NCI-H2081 treated with DMSO at 0.1 percent for 48 hours (cell line): ENCODE measurements at regions not wholly inside any gene's neighbourhood (a gene's known extent, or its start where the extent isn't known, plus 50 kb on each side); places are given as distances from the start of the nearest gene placed in this dataset.

Experiments used
- DNase-seq: peaks from one replicate; lab custom pipeline; 2025; lab: John Stamatoyannopoulos, UW

DNA sequence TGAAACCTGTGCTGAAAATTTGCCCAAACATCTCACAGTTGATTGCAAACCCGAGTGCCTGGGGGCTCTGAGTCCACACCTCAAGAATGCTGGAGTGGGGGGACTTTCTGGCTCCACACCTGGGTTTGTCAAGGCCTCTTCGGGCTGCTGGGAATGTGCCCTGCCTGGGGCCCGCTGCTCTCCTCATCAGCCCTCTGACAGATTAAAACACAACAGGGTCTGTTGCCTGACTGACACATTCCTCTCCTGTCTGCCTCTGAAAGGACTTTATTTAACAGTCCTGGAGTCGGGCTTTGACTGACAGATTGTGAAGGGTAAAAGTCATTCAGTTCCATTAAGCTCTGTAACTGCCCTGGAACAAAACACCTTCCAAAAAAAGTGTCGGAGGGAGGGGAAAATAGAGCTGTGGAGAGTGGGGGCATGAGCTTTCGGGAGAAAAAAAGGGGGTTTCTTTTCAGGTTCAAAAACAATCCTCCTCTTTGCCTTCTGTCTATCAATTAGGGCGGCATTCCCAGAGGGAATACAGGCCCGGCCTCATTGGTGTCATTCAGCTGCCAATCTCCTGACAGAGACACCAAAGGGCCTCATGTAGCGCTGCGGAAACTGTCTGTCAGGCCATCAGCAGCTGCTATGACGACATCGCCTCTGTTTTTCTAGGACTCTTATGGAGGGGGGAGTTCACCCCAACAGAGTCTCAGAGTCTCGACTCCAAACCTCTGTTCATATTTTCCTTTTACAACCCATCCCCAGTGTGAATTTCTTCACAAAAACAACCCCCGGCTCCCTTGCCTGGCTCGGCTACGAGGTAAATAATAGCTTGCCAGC lies 398.8 kb upstream of the NFE2L3 start:
- DNase-seq, result no peak

DNA sequence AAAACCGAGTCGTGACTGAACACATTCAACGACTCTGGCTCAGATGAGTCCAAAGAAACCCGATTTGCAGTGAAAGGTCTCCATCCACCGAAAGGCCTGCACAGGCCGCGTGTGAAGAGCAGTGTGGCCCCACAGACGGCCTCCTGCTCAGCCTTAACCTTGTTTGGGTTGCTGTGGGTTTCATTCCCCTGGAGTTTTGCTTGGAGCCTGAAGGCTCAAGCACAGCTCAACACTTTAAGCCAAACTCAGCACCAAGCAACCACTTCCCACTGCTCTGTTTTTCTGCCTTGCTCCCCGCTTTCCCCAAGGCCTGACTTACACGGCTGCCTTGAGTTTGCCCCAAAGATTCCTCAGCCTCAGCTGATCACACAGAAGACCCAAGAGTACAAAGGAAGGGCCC lies 398.2 kb upstream of the NFE2L3 start:
- no peak for DNase-seq

GRCh38 chr7:25754333-25754732 lies 397.7 kb upstream of the NFE2L3 start:
- DNase-seq, result no peak

- no peak for DNase-seq
These were observed 397.2 kb upstream of the NFE2L3 start for GRCh38 chr7:25754751-25755150.

GRCh38 chr7:25756601-25757000 lies 395.4 kb upstream of the NFE2L3 start:
- DNase-seq, result no peak

GRCh38 chr7:25758559-25758958 lies 393.4 kb upstream of the NFE2L3 start:
- no peak for DNase-seq

DNA sequence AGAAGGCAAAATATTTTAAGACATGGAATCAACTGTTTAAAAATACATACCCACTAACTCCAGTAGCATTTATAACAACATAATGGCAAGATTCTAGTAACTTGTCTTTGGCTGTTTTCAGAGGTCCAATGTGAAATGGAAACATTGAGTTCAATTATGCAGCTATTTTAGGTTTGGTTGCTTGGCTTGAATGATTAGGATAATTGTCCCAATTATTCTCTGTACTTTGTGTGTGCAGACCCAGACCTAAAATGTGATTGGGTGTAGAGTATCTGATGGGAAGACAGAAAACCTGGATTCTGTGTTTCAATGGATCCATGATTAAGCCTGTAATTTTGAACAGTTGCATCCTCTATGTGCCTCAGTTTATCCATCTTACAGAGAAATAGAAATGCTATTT lies 392.7 kb upstream of the NFE2L3 start:
- no peak for DNase-seq

DNA sequence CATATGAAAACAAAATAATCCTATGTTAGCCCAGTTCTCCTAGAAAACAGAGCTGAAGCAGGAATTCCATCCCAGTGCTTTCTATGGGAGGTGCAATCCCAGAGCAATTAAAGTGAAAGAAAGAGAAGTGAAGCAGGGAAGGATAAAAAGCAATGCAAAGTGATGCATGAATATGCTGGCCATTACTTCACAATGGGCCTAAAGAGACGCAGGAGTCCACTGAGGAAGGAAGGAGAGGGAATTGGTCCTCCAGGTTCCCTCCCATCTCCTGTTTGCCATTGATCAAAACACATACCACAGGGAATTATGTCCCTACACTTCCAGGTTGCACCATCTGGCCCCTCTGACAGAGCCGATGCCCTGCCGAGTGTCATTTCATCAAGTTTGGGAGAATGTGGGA lies 392.2 kb upstream of the NFE2L3 start:
- no peak for DNase-seq

- no peak for DNase-seq
These were observed 389.2 kb upstream of the NFE2L3 start for GRCh38 chr7:25762511-25763462.

DNA sequence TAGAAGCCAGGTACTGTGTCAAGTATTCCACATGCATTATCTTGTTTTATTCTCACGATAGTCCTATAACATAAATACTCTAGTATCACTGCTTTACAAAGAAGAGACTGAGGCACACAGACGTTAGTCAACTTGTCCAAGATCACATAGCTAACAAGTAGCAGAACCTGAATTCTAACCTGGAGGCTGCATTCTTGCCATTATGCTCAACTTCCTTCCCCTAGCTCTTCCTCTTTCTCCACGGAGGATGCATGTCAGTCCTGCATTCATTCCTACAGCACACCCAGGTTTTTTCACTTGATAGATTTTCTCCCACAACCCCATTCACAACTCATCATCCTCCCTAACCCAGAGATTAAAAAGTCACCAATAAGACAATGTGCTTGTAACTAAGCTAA lies 388.5 kb upstream of the NFE2L3 start:
- DNase-seq, result no peak

- DNase-seq, result no peak
These were observed 386.8 kb upstream of the NFE2L3 start for GRCh38 chr7:25765110-25765655.

GRCh38 chr7:25770235-25770634 lies 381.8 kb upstream of the NFE2L3 start:
- DNase-seq, result no peak

GRCh38 chr7:25770670-25771069 lies 381.3 kb upstream of the NFE2L3 start:
- no peak for DNase-seq

- DNase-seq, result no peak
These were observed 380.5 kb upstream of the NFE2L3 start for GRCh38 chr7:25771491-25771890.

DNA sequence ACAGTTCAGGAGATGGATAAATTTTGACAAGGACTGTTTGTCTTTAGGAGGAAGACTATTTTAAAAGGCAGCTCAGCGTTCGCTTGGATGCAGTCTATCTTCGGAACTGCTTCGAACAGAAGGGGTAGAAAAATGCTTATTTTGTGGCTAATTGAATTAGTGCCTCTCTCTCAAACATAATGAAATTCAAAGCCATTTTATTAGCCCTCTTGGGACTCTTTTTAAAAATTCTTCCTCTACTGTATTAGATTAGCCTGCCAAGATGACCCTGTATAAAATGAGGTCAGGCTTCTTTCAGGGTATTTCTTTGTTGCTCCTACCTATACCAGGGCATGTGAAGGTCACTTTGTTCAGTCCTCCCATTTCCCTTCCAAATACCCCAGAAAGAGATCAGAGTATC lies 379.2 kb upstream of the NFE2L3 start:
- DNase-seq, result no peak

DNA sequence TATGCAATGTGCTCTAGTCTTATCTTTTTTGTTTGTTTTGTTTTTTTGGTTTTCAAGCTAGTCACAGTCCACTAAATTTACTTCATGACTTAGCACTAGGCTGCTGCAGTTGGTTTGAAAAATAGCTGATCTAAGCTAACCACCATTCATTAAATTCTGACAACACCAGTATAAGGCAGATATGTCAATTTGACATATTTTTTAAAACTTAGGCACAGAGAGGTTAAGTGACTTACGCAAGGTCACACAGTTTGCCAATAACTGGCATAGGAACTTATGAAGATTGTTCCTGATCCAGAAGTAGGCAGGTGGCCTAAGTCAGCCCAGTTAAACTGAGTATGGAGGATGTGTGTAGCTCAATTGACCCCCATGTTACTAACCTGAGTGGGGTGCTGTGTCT lies 377.3 kb upstream of the NFE2L3 start:
- DNase-seq, result no peak

GRCh38 chr7:25775570-25775969 lies 376.4 kb upstream of the NFE2L3 start:
- DNase-seq, result no peak

DNA sequence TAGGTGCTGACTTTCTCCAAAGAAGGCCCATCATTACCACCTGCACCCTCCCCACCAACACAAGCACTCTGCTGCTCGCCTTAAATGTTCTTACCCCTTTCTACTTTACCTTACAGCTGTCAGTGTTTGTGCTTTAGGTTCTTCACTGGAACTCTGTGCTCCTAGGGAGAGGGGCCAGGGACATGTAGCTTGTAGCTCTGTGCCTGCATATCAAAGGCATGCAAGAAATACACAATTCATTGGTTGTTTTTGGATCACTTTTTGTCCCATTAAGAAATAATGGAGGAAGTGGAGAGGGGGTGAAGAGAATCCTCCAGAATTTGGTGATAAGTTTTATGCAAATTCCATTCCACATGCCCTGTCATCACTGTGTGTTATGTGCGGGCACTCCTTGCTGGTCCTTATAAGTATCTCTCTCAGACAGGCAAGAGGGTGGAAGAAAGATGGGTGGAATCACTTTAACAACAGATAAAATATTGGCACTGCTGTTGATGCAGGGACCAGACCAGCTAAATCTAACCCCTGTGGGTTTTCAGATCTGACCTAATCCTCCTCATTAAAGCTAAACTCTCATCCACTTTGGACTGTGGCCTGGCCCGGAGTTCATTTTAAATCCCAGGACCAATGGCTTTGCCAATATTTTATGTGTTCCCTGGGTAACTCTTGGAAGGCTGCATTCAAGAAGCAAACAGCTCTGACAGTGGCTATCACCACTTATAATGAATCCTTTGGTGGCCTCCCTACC lies 375.8 kb upstream of the NFE2L3 start:
- DNase-seq, result no peak

- no peak for DNase-seq
These were observed 375.3 kb upstream of the NFE2L3 start for GRCh38 chr7:25776744-25777123.

GRCh38 chr7:25777969-25778708 lies 373.9 kb upstream of the NFE2L3 start:
- DNase-seq, result no peak

DNA sequence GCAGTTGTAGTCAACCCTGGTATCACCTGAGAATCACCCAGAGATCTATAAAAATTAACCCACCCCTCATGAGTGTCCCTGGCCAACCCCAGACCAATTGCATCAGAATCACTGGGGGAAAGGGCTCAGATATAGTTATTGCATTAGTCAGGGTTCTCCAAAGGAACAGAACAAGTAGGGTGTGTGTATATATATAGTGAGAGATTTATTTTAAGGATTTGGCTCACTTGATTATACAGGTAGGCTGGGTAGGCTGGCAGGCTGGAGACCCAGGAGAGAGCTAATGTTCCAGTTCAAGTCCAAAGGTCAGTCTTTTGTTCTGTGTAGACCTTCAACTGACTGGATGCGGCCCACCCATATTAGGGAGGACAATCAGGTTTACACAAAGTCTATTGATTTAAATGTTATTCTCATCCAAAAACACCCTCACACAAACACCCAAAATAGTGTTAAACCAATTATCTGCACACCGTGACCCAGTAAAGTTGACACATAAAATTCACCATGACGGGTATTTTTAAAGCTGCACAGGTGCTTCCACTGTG lies 372.9 kb upstream of the NFE2L3 start:
- no peak for DNase-seq
